Esophagus squamous epithelium (tissue), 4 donors: ENCODE measurements at regions not wholly inside any gene's neighbourhood (a gene's known extent, or its start where the extent isn't known, plus 50 kb on each side); places are given as distances from the start of the nearest gene placed in this dataset.

Source experiments
- POLR2A ChIP-seq, 4 donors: fragments of 450-650 bp; IDR thresholded peaks; one replicate each; pipeline ENCODE4 v1.6.1; 2017; ENCODE audit warnings: antibody characterized with exemption in 4 of 4, mild to moderate bottlenecking in 4 of 4, moderate library complexity in 3 of 4
- TF ChIP-seq, protein P1 (sequence below), 6 experiments: fragments of 450-650 bp in 4 of 6; fragments of 200-600 bp in 2 of 6; sonication (generic) in 2 of 6; IDR thresholded peaks; one replicate each; pipeline ENCODE4 v1.5.1; 2016 to 2019; ENCODE audit warnings: antibody characterized with exemption in 6 of 6, mild to moderate bottlenecking in 4 of 6, moderate library complexity in 4 of 6

DNA sequence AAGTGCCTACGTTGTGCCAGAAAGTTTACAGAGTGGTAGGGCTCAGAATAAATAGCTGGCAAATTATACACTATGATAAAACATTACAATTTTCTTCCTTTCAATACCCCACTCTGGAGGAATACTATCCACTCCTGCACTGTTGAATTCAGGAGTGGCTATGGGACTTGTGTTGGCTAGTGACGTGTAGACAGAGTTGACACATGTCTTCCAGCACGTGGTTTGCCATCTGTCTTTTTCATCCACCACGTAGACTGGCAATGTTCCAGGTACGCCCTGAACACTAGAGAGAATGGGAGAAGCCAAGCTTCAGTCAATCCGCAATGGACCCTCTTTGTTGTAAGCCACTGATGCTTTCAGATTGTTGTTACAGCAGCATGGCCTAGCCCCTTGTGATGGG, 168.8 kb upstream of the RBPJ start:
- TF ChIP-seq, protein P1, sequence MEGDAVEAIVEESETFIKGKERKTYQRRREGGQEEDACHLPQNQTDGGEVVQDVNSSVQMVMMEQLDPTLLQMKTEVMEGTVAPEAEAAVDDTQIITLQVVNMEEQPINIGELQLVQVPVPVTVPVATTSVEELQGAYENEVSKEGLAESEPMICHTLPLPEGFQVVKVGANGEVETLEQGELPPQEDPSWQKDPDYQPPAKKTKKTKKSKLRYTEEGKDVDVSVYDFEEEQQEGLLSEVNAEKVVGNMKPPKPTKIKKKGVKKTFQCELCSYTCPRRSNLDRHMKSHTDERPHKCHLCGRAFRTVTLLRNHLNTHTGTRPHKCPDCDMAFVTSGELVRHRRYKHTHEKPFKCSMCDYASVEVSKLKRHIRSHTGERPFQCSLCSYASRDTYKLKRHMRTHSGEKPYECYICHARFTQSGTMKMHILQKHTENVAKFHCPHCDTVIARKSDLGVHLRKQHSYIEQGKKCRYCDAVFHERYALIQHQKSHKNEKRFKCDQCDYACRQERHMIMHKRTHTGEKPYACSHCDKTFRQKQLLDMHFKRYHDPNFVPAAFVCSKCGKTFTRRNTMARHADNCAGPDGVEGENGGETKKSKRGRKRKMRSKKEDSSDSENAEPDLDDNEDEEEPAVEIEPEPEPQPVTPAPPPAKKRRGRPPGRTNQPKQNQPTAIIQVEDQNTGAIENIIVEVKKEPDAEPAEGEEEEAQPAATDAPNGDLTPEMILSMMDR (IDR thresholded peaks at IDR 0.05): no peak
- no peak for TF ChIP-seq POLR2A (IDR thresholded peaks at IDR 0.05)
